ENCODE measurements at regions not wholly inside any gene's neighbourhood (a gene's known extent, or its start where the extent isn't known, plus 50 kb on each side); places are given as distances from the start of the nearest gene placed in this dataset.
"Not testable (repeated sequence)": the region's sequence is repeated elsewhere in the genome, so short reads cannot be mapped to it uniquely, and the experiment has no call there.

DNA sequence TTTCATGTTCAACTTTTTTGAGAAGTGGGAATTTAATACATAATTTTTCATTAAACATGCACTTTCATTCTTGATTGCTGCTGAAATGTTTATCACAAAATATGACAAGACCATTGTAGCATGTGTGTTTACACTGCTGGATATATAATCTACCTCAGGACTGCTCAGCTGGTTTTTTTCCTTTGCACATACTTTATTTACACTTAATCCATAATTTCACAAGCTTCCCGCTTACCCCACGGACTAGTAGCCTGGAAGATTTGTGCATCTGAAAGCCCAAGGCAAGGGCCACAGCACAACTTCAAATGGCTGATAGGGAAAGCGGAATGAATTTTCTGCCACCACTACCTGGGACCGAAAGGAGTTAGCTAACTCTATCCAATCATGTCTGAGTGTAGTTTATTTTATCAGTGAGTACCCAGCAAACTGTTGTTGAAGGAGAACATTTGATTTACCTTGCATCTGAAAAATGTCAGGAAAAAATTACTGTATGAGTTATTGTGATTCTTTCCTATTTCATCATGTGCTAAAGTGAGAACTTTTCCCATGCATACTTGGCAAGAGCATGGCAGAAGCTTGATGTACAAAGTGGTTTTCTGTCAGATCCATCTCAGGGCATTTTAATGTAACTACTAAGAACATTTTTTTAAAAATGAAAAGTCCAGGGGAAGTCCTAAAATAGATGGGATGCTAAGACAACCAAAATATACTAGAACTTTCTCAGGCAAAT lies 558.2 kb upstream of the USP24 start:
- DNase-seq (ENCODE audit: low spot score) = no peak

GRCh38 chr1:55768327-55768952 lies 553.3 kb upstream of the USP24 start:
- no peak for DNase-seq (ENCODE audit: low spot score)

DNA sequence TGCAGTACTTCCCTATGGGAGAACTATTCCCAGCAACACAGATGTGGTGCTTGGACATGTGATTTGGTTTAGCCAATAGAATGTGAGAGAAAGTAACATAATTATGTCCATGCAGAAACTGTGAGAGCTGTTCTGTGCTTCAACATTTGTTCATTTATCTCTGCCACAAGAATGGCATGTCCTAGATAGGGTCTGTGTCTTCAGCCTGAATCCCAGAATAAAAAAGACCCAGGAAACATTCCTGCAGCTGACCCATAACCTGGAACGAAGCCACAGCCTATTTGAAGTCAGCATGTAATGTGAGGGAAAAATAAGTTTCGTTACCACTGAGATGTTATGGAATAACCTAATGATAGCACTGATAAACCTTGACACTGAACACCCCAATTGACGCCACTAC lies 552.0 kb upstream of the USP24 start:
- no peak for DNase-seq (ENCODE audit: low spot score)

DNA sequence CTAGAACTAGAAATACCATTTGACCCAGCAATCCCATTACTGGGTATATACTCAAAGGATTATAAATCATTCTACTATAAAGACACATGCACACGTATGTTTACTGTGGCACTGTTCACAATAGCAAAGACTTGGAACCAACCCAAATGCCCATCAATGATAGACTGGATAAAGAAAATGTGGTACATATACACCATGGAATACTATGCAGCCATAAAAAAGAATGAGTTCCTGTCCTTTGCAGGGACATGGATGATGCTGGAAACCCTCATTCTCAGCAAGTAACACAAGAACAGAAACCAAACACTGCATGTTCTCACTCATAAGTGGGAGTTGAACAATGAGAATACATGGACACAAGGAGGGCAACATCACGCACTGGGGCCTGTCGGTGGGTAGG lies 550.3 kb upstream of the USP24 start:
- not testable (repeated sequence) for DNase-seq (ENCODE audit: low spot score)

DNA sequence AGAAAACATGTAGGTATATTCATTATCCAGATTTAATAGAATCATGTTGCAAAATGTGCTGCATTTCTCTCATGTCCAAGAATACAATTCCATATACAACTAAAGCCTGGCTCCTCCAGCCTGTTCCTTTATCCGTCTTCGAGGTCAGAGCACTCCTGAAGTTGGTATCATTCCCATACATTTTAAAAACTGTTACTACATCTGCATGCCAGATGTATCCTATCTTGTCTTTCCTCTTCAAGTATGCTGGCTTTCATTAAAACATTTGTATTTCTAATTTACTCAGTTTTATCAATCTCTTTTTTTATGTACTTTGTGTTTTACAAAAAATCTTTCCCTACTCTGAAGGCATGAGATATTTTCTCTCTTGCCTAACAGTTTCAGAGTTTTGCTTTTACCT lies 536.6 kb upstream of the USP24 start:
- DNase-seq (ENCODE audit: low spot score) = peak; percentile 23

GRCh38 chr1:55750628-55750995 lies 535.4 kb upstream of the USP24 start:
- DNase-seq (ENCODE audit: low spot score) = no peak

- no peak for DNase-seq (ENCODE audit: low spot score)
Measured at GRCh38 chr1:55749975-55750627, 534.9 kb upstream of the USP24 start.

DNA sequence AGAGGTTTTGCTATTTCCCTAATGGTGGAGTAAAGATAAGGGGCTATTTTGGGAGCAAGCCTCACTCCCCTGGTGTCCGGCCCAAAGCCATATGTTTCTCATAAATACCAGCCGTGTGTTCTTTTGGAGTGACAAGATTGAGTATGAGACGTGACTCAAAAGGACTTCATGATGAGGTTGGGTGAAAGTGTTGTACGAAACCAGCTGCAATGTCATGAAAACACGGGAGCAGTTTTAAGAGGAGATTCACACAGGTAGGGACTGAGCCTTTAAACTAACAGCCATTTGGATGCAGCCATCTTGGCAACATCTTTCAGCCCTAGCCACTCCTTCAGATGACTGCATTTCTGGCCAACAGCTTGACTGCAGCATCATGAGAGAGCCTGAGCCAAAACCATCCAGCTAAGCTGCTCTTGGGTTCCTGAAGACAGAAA lies 532.3 kb upstream of the USP24 start:
- no peak for DNase-seq (ENCODE audit: low spot score)

GRCh38 chr1:55746710-55747109 lies 531.5 kb upstream of the USP24 start:
- no peak for DNase-seq (ENCODE audit: low spot score)

GRCh38 chr1:55741516-55741915 lies 526.4 kb upstream of the USP24 start:
- DNase-seq (ENCODE audit: low spot score) = peak; percentile 12

- no peak for DNase-seq (ENCODE audit: low spot score)
Measured at GRCh38 chr1:55735106-55735505, 519.9 kb upstream of the USP24 start.

GRCh38 chr1:55726994-55727393 lies 511.8 kb upstream of the USP24 start:
- peak; percentile 77 for DNase-seq (ENCODE audit: low spot score)

DNA sequence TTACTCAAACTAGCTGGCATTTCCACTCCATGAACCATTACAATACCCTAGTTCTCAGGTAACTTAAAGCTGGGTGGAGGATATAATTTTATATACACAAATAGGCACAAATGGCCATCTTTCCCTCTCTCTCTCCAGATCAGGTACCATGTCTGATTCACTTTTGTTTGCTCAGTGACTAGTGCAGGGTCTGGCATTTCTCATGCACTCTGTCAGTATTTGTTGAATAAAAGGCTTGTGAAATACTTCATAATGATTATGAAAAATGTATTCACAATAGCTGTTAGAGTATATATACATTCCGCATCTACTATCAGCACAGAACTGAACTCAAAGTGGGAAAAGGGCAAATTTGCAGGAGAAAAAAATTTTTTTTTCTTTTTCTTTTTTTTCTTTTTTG lies 510.2 kb upstream of the USP24 start:
- no peak for DNase-seq (ENCODE audit: low spot score)

DNA sequence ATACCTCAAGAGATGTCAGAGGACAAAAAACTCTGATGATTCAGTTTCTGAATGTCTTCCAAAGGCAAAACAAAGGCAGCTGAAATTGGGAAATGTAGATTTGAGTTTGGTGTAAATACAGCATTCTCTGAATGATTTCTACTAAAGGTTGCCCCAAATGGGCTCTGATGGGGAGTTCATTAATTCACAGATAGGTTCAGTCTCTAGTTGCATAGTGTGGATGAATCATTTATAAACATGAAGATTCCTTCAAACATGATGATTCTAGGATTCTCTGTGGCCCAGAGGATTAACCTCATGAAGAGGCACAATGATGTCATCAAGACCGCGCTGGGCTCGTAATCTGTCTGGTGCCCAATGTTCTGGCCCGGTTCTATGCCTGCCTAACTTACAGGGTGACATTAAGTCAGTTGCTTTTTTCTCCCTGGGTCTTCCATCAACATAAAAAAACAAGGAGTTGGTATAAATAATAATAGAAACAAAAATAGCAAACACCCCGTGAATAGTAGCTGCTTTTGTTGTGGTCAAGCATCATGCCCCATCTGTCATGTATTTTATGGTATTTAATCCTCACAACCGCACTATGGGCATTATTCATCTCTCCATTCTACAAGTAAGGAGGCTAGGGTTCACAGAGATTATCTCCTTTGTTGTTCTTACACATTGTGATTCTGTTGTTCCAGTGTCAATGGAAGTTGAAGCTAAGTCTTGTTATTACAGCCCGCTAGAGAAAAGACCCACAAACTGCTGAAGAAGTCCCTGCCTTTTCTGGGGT lies 509.6 kb upstream of the USP24 start:
- peak; percentile 65 for DNase-seq (ENCODE audit: low spot score)

GRCh38 chr1:55723001-55723400 lies 507.8 kb upstream of the USP24 start:
- no peak for DNase-seq (ENCODE audit: low spot score)

GRCh38 chr1:55720261-55720660 lies 505.1 kb upstream of the USP24 start:
- DNase-seq (ENCODE audit: low spot score) = no peak

GRCh38 chr1:55718758-55719671 lies 503.9 kb upstream of the USP24 start:
- peak; percentile 87 for DNase-seq (ENCODE audit: low spot score)

DNA sequence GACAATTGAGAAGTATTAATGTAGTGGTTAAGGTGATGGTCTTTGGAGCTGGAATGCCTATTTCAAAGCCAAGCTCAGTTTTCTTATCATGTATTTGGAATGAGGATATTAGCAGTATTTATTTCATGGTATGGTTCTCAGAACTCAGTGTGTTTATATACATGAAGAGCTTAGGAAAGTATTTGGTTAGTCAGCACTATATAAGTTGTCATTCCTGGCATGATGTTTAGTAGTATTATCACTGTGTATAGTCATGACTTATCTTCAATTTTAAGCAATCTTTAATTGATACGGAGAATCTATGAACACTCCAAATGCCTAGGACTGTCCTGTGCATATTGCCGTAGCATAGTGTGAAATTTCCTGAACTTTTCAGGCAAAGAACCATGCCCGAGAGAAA lies 501.9 kb upstream of the USP24 start:
- no peak for DNase-seq (ENCODE audit: low spot score)

DNA sequence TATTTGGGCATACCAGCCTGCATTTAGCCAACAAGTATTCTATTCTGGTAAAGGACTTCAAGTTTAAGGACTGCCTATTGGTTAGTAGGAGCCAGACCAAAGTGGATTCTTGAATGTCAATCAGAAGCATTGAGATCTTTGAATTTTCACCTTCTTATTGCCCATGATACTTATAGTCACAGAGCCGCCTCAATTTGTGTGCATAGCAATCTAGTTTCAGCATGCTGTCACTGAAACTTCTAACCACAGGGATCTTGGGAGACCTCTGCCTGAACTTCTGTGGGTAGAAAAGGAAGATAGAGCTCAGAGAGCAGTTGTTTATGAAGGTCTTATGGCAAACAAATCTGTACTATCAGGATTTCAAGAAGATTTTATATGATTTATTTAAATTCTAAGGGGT lies 501.4 kb upstream of the USP24 start:
- DNase-seq (ENCODE audit: low spot score) = no peak

DNA sequence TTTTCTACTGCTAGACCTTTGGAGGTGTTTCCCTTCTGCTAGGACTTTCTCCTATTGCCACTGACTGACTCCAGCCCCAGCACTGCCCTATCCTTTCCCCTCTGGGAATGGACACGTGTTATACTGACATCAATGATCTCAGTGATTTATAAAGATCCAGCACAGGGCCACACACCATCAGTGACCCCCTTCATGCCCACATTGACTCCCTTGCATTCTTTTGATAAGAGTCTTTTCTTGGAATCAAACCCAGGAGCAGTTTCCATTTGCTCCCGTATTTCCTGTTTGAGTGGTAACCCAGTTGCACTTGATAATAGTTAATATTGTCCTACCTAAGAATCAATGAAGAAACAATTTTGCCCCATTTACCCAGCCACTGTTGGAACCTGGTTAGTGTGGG lies 501.0 kb upstream of the USP24 start:
- no peak for DNase-seq (ENCODE audit: low spot score)

- no peak for DNase-seq (ENCODE audit: low spot score)
Measured at GRCh38 chr1:55714230-55714629, 499.1 kb upstream of the USP24 start.

GRCh38 chr1:55713516-55713915 lies 498.4 kb upstream of the USP24 start:
- no peak for DNase-seq (ENCODE audit: low spot score)

Data from GM03348 (cell line).